HCT116 (cell line): ENCODE measurements at regions not wholly inside any gene's neighbourhood (a gene's known extent, or its start where the extent isn't known, plus 50 kb on each side); places are given as distances from the start of the nearest gene placed in this dataset.

Source experiments
- POLR2A ChIP-seq: IDR thresholded peaks from 2 replicates; pipeline ENCODE4 v1.7.0; 2011; ENCODE audit warnings: borderline replicate concordance; ENCODE audit not compliant: insufficient read depth, insufficient read length; ENCODE audit errors: extremely low read depth
- TF ChIP-seq, protein P1 (sequence below), 3 experiments: fragments of 200-600 bp in 1 of 3; sonication (generic) in 1 of 3; IDR thresholded peaks in 2 of 3; conservative IDR thresholded peaks in 1 of 3; 2 replicates each; pipeline ENCODE4 v1.5.1; 2012 to 2017; ENCODE audit warnings: low read depth in 2 of 3, low read length in 2 of 3, antibody characterized with exemption in 1 of 3, borderline replicate concordance in 1 of 3, control low read depth in 1 of 3, mild to moderate bottlenecking in 1 of 3, mixed read lengths in 1 of 3, mixed run types in 1 of 3, moderate library complexity in 1 of 3; ENCODE audit not compliant: insufficient read depth in 1 of 3

DNA sequence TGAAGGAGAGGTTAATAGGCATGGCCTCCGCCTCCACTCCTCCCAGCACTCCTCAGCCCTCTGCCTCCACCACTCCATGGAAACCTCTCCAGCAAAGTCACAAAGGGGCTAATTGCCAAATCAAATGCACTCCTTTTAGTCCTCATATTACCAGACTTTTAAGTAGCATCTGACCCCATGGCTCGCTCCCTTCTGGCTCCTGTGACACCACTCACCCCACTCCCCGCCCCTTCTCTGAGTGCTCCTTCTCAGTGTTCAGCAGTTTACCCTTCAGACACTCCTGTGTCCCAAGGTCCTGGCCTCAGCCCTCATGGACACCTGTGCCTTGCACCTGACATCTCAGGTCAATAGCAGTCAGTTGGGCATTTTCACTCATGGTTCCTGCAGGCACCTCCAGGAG lies 243.5 kb upstream of the CCL2 start:
- no peak for TF ChIP-seq POLR2A
- TF ChIP-seq, protein P1, sequence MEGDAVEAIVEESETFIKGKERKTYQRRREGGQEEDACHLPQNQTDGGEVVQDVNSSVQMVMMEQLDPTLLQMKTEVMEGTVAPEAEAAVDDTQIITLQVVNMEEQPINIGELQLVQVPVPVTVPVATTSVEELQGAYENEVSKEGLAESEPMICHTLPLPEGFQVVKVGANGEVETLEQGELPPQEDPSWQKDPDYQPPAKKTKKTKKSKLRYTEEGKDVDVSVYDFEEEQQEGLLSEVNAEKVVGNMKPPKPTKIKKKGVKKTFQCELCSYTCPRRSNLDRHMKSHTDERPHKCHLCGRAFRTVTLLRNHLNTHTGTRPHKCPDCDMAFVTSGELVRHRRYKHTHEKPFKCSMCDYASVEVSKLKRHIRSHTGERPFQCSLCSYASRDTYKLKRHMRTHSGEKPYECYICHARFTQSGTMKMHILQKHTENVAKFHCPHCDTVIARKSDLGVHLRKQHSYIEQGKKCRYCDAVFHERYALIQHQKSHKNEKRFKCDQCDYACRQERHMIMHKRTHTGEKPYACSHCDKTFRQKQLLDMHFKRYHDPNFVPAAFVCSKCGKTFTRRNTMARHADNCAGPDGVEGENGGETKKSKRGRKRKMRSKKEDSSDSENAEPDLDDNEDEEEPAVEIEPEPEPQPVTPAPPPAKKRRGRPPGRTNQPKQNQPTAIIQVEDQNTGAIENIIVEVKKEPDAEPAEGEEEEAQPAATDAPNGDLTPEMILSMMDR (IDR thresholded peaks at IDR 0.05 in 2 of 3, conservative IDR thresholded peaks at IDR 0.05 in 1 of 3; ENCODE audit: borderline replicate concordance in 1 of 3, insufficient read depth in 1 of 3, low read depth in 2 of 3, low read length in 2 of 3), result no peak
